H9 (cell line): ENCODE measurements at regions not wholly inside any gene's neighbourhood (a gene's known extent, or its start where the extent isn't known, plus 50 kb on each side); places are given as distances from the start of the nearest gene placed in this dataset.

Source experiments
- DNase-seq: peaks from one replicate; pipeline ENCODE4 v3.0.0-alpha.2; 2017
- H2AFZ ChIP-seq: one replicate; pipeline ENCODE4 v1.6.1; 2013; ENCODE audit warnings: mild to moderate bottlenecking, low read length, control low read depth, moderate library complexity
- H2AK5ac ChIP-seq: 2 replicates; pipeline ENCODE4 v1.6.1; 2013; ENCODE audit warnings: low read length, control low read depth, mixed read lengths; ENCODE audit not compliant: insufficient read length
- H2BK120ac ChIP-seq: one replicate; pipeline ENCODE4 v1.6.1; 2013; ENCODE audit warnings: low read depth, mild to moderate bottlenecking, low read length, control low read depth, inconsistent platforms; ENCODE audit not compliant: poor library complexity, severe bottlenecking
- H2BK12ac ChIP-seq: 2 replicates; pipeline ENCODE4 v1.6.1; 2013; ENCODE audit warnings: low read length, control low read depth, mixed read lengths, low read depth; ENCODE audit not compliant: insufficient read length
- H2BK15ac ChIP-seq: 2 replicates; pipeline ENCODE4 v1.6.1; 2013; ENCODE audit warnings: low read depth, low read length, control low read depth
- H2BK20ac ChIP-seq: one replicate; pipeline ENCODE4 v1.6.1; 2013; ENCODE audit warnings: low read depth, mild to moderate bottlenecking, low read length, control low read depth, inconsistent platforms; ENCODE audit not compliant: poor library complexity, severe bottlenecking
- H2BK5ac ChIP-seq: 2 replicates; pipeline ENCODE4 v1.6.1; 2013; ENCODE audit warnings: low read length, control low read depth, mixed read lengths; ENCODE audit not compliant: insufficient read length
- H3K14ac ChIP-seq: 2 replicates; pipeline ENCODE4 v1.6.1; 2013; ENCODE audit warnings: low read length, control low read depth; ENCODE audit not compliant: insufficient read depth
- H3K18ac ChIP-seq: 2 replicates; pipeline ENCODE4 v1.6.1; 2013; ENCODE audit warnings: low read depth, mild to moderate bottlenecking, mixed read lengths, low read length, control low read depth; ENCODE audit not compliant: insufficient read length
- H3K23ac ChIP-seq: 2 replicates; pipeline ENCODE4 v1.6.1; 2013; ENCODE audit warnings: low read length, control low read depth, mixed read lengths, low read depth; ENCODE audit not compliant: insufficient read length
- H3K23me2 ChIP-seq: 2 replicates; pipeline ENCODE4 v1.6.1; 2013; ENCODE audit warnings: low read depth, mild to moderate bottlenecking, mixed read lengths, low read length, control low read depth; ENCODE audit not compliant: insufficient read length, poor library complexity, severe bottlenecking
- H3K27ac ChIP-seq: 2 replicates; pipeline ENCODE4 v1.5.1; 2013; ENCODE audit warnings: low read length, control low read depth, mixed read lengths, low read depth; ENCODE audit not compliant: insufficient read length
- H3K27me3 ChIP-seq: 2 replicates; pipeline ENCODE4 v1.6.1; 2013; ENCODE audit warnings: low read length, control low read depth, inconsistent platforms; ENCODE audit not compliant: insufficient read depth
- H3K4ac ChIP-seq: 2 replicates; pipeline ENCODE4 v1.6.1; 2013; ENCODE audit warnings: low read depth, mild to moderate bottlenecking, control low read depth, inconsistent platforms, low read length, moderate library complexity
- H3K4me1 ChIP-seq: 2 replicates; pipeline ENCODE4 v1.6.1; 2013; ENCODE audit warnings: low read length, control low read depth, inconsistent platforms; ENCODE audit not compliant: insufficient read depth
- H3K4me2 ChIP-seq: 2 replicates; pipeline ENCODE4 v1.6.1; 2013; ENCODE audit warnings: low read length, control low read depth, mixed read lengths; ENCODE audit not compliant: insufficient read length, insufficient read depth
- H3K56ac ChIP-seq: 2 replicates; pipeline ENCODE4 v1.6.1; 2013; ENCODE audit warnings: low read depth, mild to moderate bottlenecking, mixed read lengths, low read length, control low read depth; ENCODE audit not compliant: insufficient read length
- H3K79me1 ChIP-seq: 2 replicates; pipeline ENCODE4 v1.6.1; 2013; ENCODE audit warnings: low read depth, mild to moderate bottlenecking, moderate library complexity, low read length, control low read depth, inconsistent platforms; ENCODE audit not compliant: insufficient read depth, poor library complexity, severe bottlenecking
- H3K79me2 ChIP-seq: 2 replicates; pipeline ENCODE4 v1.6.1; 2013; ENCODE audit warnings: low read length, control low read depth, inconsistent platforms; ENCODE audit not compliant: insufficient read depth
- H3K9ac ChIP-seq: 2 replicates; pipeline ENCODE4 v1.6.1; 2013; ENCODE audit warnings: low read length, control low read depth, mixed read lengths; ENCODE audit not compliant: insufficient read length; ENCODE audit errors: extremely low read depth
- H3K9me3 ChIP-seq: one replicate; pipeline ENCODE4 v1.6.1; 2013; ENCODE audit warnings: low read depth, low read length, inconsistent platforms; ENCODE audit not compliant: control insufficient read depth
- H3T11ph ChIP-seq: one replicate; pipeline ENCODE4 v1.6.1; 2013; ENCODE audit warnings: mild to moderate bottlenecking, low read length, control low read depth, inconsistent platforms
- H4K20me1 ChIP-seq: one replicate; pipeline ENCODE4 v1.6.1; 2013; ENCODE audit not compliant: control insufficient read depth, insufficient read length, insufficient read depth
- H4K5ac ChIP-seq: 2 replicates; pipeline ENCODE4 v1.6.1; 2013; ENCODE audit warnings: low read depth, mild to moderate bottlenecking, mixed read lengths, low read length, control low read depth; ENCODE audit not compliant: insufficient read length
- H4K8ac ChIP-seq: replicated peaks from 2 replicates; pipeline ENCODE4 v1.6.1; 2013; ENCODE audit warnings: low read length, control low read depth, mixed read lengths, low read depth; ENCODE audit not compliant: insufficient read length
- H4K91ac ChIP-seq: 2 replicates; pipeline ENCODE4 v1.6.1; 2013; ENCODE audit warnings: low read depth, mild to moderate bottlenecking, moderate library complexity, mixed read lengths, low read length, control low read depth; ENCODE audit not compliant: insufficient read length
- H3K27ac Mint-ChIP-seq, 3 experiments: 2 replicates in 2 of 3; 3 replicates in 1 of 3; pipeline ENCODE4 v1.8.0; 2020 to 2021; ENCODE audit warnings: mixed read lengths in 3 of 3, mild to moderate bottlenecking in 1 of 3, moderate library complexity in 1 of 3
- H3K27me3 Mint-ChIP-seq: 2 replicates; pipeline ENCODE4 v1.8.0; 2021; ENCODE audit warnings: low read depth, mild to moderate bottlenecking, moderate library complexity, mixed read lengths
- H3K36me3 Mint-ChIP-seq, 3 experiments: 2 replicates in 2 of 3; 3 replicates in 1 of 3; pipeline ENCODE4 v1.8.0; 2020 to 2021; ENCODE audit warnings: low read depth in 3 of 3, mixed read lengths in 3 of 3; ENCODE audit not compliant: insufficient read depth in 1 of 3
- H3K4me1 Mint-ChIP-seq, 2 experiments: 2 replicates each; pipeline ENCODE4 v1.8.0; 2020; ENCODE audit warnings: mixed read lengths in 2 of 2
- H3K4me3 Mint-ChIP-seq, 2 experiments: 2 replicates in 1 of 2; 3 replicates in 1 of 2; pipeline ENCODE4 v1.8.0; 2020 to 2021; ENCODE audit warnings: mild to moderate bottlenecking in 2 of 2, mixed read lengths in 2 of 2, moderate library complexity in 1 of 2
- H3K9me3 Mint-ChIP-seq, 2 experiments: 2 replicates in 1 of 2; 3 replicates in 1 of 2; pipeline ENCODE4 v1.8.0; 2020; ENCODE audit warnings: mild to moderate bottlenecking in 2 of 2, mixed read lengths in 2 of 2, moderate library complexity in 1 of 2
- CTCF ChIP-seq: fragments of 200-600 bp; sonication (generic); conservative IDR thresholded peaks from 3 replicates; pipeline ENCODE4 v1.8.0; 2021; ENCODE audit warnings: antibody characterized with exemption, mild to moderate bottlenecking
- WGBS: extraction: QIAGEN DNeasy Blood & Tissue Kit; methylation state at CpG from one replicate; pipeline ENCODE4 v1.1.7; 2013; ENCODE audit warnings: missing lambda C conversion rate, low lambda C conversion rate, mixed read lengths; ENCODE audit not compliant: insufficient read length; ENCODE audit errors: extremely low coverage; 5-methylcytosine and 5-hydroxymethylcytosine counted together

- H3K4me1 ChIP-seq = no peaks in the 10 kb centered on the region
- no peak for TF ChIP-seq CTCF
- no peaks in the 10 kb centered on the region for H3K79me2 ChIP-seq
- no peak overlapping the region for H4K91ac ChIP-seq
- H3K4me3 Mint-ChIP-seq = no peak overlapping the region
- H2BK15ac ChIP-seq = no peak overlapping the region
- no peak overlapping the region for H3K27ac ChIP-seq
- H4K8ac ChIP-seq = no peak overlapping the region
- no peak overlapping the region for H3K23ac ChIP-seq
- H3K23me2 ChIP-seq = no peaks in the 10 kb centered on the region
- H2AFZ ChIP-seq = no peak overlapping the region
- no peaks in the 10 kb centered on the region for H4K20me1 ChIP-seq
- H3K9ac ChIP-seq = no peak overlapping the region
- no peak overlapping the region for H2BK5ac ChIP-seq
- H3K4ac ChIP-seq = no peak overlapping the region
- H3K9me3 Mint-ChIP-seq = no peaks in the 10 kb centered on the region
- no peak overlapping the region for H2BK20ac ChIP-seq
- H3K56ac ChIP-seq = no peak overlapping the region
- no peaks in the 10 kb centered on the region for H3K36me3 Mint-ChIP-seq
- H3K4me2 ChIP-seq = no peak overlapping the region
- no peaks in the 10 kb centered on the region for H3K9me3 ChIP-seq
- H3T11ph ChIP-seq = no peak overlapping the region
- no peaks in the 10 kb centered on the region for H3K27me3 ChIP-seq
- no peak overlapping the region for H2BK12ac ChIP-seq
- no peak overlapping the region for H4K5ac ChIP-seq
- no CpG with 5 or more reads among the region's 4 CpGs for WGBS
- peaks cover 3% of the 10 kb centered on the region; the same call in 1 of the 2 replicates for H3K27me3 Mint-ChIP-seq
- no peak overlapping the region for H3K27ac Mint-ChIP-seq
- no peak overlapping the region for H2AK5ac ChIP-seq
- no peak for DNase-seq
- H2BK120ac ChIP-seq = no peak overlapping the region
- H3K79me1 ChIP-seq = no peaks in the 10 kb centered on the region
- no peak overlapping the region for H3K14ac ChIP-seq
- no peak overlapping the region for H3K18ac ChIP-seq
- H3K4me1 Mint-ChIP-seq = no peaks in the 10 kb centered on the region
Measured at GRCh38 chr1:213539464-213539863, 448.3 kb upstream of the PROX1 start.
